Left lung (tissue), 4 donors: ENCODE measurements at regions not wholly inside any gene's neighbourhood (a gene's known extent, or its start where the extent isn't known, plus 50 kb on each side); places are given as distances from the start of the nearest gene placed in this dataset.

Experiments used
- ATAC-seq: fragments of 200-7000 bp; cut with Tn5 transposase; one replicate; pipeline ENCODE4 v1.9.1; 2020; ENCODE audit warnings: moderate library complexity
- DNase-seq, 4 donors: peaks; one replicate each; pipeline ENCODE4 v3.0.0-alpha.2; 2013 to 2020
- H3K27ac ChIP-seq, 2 donors: fragments of 200-600 bp; sonication (generic) in 1 of 2; one replicate each; pipeline versions ENCODE4 v1.5.0 to v1.8.0; 2020 to 2021
- H3K27me3 ChIP-seq, 2 donors: fragments of 200-600 bp; sonication (generic) in 1 of 2; one replicate each; pipeline versions ENCODE4 v1.5.0 to v1.8.0; 2020 to 2021
- H3K36me3 ChIP-seq, 2 donors: fragments of 200-600 bp; sonication (generic) in 1 of 2; one replicate each; pipeline versions ENCODE4 v1.5.0 to v1.8.0; 2020 to 2021
- H3K4me1 ChIP-seq, 2 donors: fragments of 200-600 bp; one replicate each; pipeline ENCODE4 v1.8.0; 2021
- H3K4me3 ChIP-seq, 2 donors: fragments of 200-600 bp; sonication (generic) in 1 of 2; one replicate each; pipeline versions ENCODE4 v1.5.0 to v1.8.0; 2020 to 2021; ENCODE audit warnings: mild to moderate bottlenecking in 1 of 2
- H3K9me3 ChIP-seq, 2 donors: fragments of 200-600 bp; sonication (generic) in 1 of 2; one replicate each; pipeline versions ENCODE4 v1.5.0 to v1.8.0; 2020 to 2021
- CTCF ChIP-seq, 2 donors: fragments of 200-600 bp; sonication (generic) in 1 of 2; IDR thresholded peaks; one replicate each; pipeline versions ENCODE4 v1.5.0 to v1.8.0; 2021; ENCODE audit warnings: antibody characterized with exemption in 2 of 2
- intact Hi-C, 2 donors: fragments of 100-400 bp; cut with DNase I; formaldehyde crosslinking; loops; one replicate each; pipeline versions ENCODE4 v1.11.2 to v1.14.2; 2022
- donor health status: DM: no; HTN: yes; CAD: no.
- donor health status: DM: no; HTN: no; CAD: no.

- no peak for TF ChIP-seq CTCF (IDR thresholded peaks at IDR 0.05)
- no peaks in the 10 kb centered on the region for H3K36me3 ChIP-seq
- no peak for DNase-seq
- intact Hi-C loops, result no loop called here
- no peak overlapping the region for H3K27ac ChIP-seq
- H3K4me1 ChIP-seq, result no peaks in the 10 kb centered on the region
- H3K27me3 ChIP-seq, result no peaks in the 10 kb centered on the region
- no peak overlapping the region for H3K4me3 ChIP-seq
- H3K9me3 ChIP-seq, result peaks cover 0 to 2% of the 10 kb centered on the region in 2 donors
- ATAC-seq, result no peak
Measured at GRCh38 chr6:105669232-105669631, 266.4 kb upstream of the PREP start.

- intact Hi-C loops, result no loop called here
- no peak overlapping the region for H3K4me3 ChIP-seq
- ATAC-seq (no peak), DNase-seq (no peak)
- H3K9me3 ChIP-seq, result peaks cover 0 to 2% of the 10 kb centered on the region in 2 donors
- H3K27ac ChIP-seq, result no peak overlapping the region
- H3K36me3 ChIP-seq, result no peaks in the 10 kb centered on the region
- H3K27me3 ChIP-seq, result no peaks in the 10 kb centered on the region
- TF ChIP-seq CTCF (IDR thresholded peaks at IDR 0.05), result no peak
- H3K4me1 ChIP-seq, result no peaks in the 10 kb centered on the region
Measured at GRCh38 chr6:105667056-105667455, 264.2 kb upstream of the PREP start.

- TF ChIP-seq CTCF (IDR thresholded peaks at IDR 0.05), result no peak
- no peak for DNase-seq
- Histone ChIP-seq H3K4me1 (no peaks in the 10 kb centered on the region), H3K27ac (no peak overlapping the region), H3K36me3 (no peaks in the 10 kb centered on the region), H3K9me3 (peaks cover 0 to 2% of the 10 kb centered on the region in 2 donors), H3K27me3 (no peaks in the 10 kb centered on the region), H3K4me3 (no peak overlapping the region)
- intact Hi-C loops, result no loop called here
- ATAC-seq, result no peak
Measured at GRCh38 chr6:105664931-105665330, 262.0 kb upstream of the PREP start.

GRCh38 chr6:105651969-105652368 is 249.1 kb upstream of the PREP start:
- no peaks in the 10 kb centered on the region for H3K27me3 ChIP-seq
- ATAC-seq (no peak), DNase-seq (no peak)
- no peaks in the 10 kb centered on the region for H3K4me1 ChIP-seq
- H3K36me3 ChIP-seq, result no peaks in the 10 kb centered on the region
- no peaks in the 10 kb centered on the region for H3K9me3 ChIP-seq
- no peak overlapping the region for H3K27ac ChIP-seq
- no peak overlapping the region for H3K4me3 ChIP-seq
- TF ChIP-seq CTCF (IDR thresholded peaks at IDR 0.05), result no peak
- intact Hi-C loops, result no loop called here

- no peak for TF ChIP-seq CTCF (IDR thresholded peaks at IDR 0.05)
- no peak overlapping the region for H3K27ac ChIP-seq
- no peak overlapping the region for H3K4me3 ChIP-seq
- no peaks in the 10 kb centered on the region for H3K27me3 ChIP-seq
- intact Hi-C loops, result no loop called here
- H3K9me3 ChIP-seq, result no peaks in the 10 kb centered on the region
- H3K36me3 ChIP-seq, result no peaks in the 10 kb centered on the region
- DNase-seq, result no peak
- ATAC-seq, result no peak
- H3K4me1 ChIP-seq, result no peaks in the 10 kb centered on the region
Measured at GRCh38 chr6:105650347-105650746, 247.5 kb upstream of the PREP start.
